NCI-H1092 treated with DMSO at 0.1 percent for 48 hours (cell line): ENCODE measurements at regions not wholly inside any gene's neighbourhood (a gene's known extent, or its start where the extent isn't known, plus 50 kb on each side); places are given as distances from the start of the nearest gene placed in this dataset.
"Not testable (repeated sequence)": the region's sequence is repeated elsewhere in the genome, so short reads cannot be mapped to it uniquely, and the experiment has no call there.

Source experiments
- DNase-seq: peaks from one replicate; lab custom pipeline; 2025; lab: John Stamatoyannopoulos, UW

DNA sequence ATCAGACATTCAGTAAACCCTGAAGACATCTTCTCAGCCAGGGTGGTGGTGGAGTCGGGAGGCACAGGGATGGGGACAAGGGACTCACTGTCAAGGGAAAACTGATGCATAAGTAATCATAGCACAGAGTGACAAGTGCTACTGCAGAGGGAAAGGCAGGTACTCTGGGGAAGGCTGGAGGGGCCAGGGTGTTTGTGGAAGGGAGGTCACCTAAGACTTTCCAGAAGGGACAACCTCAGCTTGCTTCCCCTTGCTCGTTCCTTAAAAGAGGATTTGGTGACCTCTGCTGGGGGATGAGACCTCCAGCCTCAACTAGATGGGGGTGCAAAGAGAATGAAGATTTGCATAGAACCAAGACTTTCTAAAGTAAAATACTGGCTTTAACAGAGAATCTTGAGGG, 99.5 kb downstream of the SLC4A3 start:
- DNase-seq = no peak

DNA sequence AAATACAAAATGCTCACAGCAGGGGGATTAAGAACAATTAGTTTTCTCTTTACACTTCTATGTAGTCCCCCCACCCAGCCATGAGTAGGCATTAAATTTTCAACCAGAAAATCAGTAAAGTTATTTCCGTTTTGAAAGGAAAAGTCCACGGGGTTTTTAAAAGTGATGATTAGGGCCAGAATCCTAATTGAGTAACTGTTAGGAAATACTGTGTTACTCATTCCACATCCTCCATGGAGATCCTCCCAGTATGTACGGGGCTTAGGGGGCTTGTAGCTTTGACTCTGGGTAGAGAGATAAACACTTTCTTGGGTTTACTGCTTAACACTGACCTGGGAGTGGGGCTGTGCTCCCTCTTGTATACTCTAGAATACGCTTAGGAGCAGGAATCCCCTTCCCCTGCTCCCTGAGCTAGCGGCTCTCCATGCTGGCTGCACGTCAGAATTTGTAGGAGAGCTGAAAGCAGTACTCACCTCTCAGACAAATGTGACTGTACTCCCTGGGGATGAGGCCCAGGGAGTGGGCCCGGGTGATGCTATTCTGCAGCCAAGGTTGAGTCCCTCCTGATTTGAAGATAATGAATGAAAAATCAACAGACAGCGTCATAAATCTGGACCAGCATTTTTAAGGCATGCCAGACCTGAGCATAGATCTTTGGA, 100.5 kb downstream of the SLC4A3 start:
- no peak for DNase-seq

DNA sequence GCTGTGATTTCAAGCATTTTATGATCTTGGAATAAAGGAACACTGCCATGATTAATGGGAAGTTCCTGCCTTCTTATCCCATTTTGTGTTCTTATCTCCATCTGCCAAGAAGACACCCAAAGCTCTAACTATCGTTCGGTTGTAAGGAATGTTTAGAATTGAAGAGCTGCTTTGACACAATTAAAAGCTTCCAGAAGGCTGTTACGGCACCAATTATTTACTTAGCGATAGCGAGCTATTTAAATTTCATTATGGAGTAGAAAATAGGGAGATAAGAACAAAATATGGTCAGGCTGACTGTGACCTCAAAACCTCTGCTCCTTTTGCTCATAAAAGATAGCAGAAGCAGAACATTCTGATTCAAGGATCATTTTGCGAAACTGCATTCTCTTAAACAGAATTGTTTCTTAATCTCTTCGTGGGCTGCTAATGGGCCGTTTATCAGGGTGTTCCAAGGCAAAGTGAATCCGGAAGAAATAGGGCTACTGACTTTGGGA, 101.6 kb downstream of the SLC4A3 start:
- DNase-seq = no peak

DNA sequence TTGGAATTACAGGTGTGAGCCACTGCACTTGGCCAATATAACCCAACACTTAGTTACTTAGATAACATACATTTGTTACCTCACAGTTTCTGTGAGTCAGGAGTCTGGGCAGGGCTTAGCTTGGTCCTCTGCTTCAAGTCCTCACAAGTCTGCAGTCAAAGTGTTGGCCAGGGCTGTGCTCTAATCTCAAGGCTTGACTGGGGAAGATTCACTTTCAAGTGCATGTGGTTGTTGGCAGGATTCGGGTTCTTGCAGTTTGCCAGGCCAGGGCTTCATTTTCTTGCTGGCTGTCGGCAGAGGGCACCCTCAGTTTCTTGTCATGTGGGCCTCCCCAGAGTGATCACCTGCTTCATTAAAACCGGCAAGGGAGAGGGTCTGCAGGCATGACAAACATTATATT, 103.7 kb downstream of the SLC4A3 start:
- no peak for DNase-seq

DNA sequence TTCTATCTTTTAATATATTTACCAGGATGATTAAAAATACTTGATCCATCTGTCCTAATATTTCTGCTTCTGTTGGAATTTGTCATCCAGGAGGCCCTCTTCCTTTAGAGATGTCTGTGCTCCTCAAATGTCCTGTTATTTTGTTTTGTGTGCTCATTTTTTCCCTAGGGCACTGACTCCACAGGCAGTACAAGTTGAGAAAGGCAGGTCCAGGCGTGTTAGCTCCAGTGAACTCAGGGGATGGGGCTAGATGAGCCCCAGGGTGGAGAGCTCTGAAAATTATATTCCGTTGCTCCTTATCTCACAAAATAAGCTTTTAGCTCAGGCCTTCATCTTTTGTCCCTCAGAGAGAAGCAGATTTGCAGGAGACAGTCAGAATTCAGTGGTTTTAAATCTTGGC, 105.7 kb downstream of the SLC4A3 start:
- DNase-seq = no peak

DNA sequence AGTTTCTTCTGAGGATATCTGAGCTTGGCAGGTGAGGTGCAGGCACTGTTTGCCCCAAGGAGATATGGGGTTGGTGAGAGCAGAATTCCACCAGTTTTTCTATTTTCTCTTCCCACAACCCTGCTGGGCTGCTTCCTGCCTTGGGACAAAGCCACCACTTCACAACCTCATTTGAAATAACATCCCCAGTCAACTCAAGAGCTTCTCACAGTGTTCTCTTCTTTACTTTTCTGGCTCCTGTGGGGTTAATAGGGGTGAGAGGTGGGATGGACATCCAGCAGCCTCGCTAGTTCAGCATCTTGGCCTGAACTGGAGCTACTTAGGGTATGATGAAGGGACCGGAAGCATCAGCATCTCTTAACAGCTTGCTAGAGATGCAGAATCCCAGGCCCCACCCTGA, 106.3 kb downstream of the SLC4A3 start:
- DNase-seq = no peak

DNA sequence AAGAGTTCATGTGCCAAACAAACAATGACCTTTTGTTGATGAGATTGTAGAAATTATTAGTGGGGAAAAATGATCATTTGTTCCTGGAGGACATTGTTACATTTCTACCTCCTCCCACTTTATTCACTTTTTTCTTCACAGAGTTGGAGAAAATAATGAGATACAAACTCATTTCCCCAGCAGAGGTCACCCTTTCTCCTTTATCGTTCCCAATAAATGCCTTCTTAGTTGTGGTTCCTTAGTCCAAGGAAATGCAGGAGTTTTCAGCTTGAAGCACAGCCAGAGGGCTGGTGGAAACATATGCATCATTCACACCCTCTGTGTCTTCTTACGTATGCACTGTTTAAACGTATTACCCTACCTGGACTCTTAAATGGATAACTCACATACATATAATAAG, 108.8 kb downstream of the SLC4A3 start:
- peak; percentile 40 for DNase-seq

DNA sequence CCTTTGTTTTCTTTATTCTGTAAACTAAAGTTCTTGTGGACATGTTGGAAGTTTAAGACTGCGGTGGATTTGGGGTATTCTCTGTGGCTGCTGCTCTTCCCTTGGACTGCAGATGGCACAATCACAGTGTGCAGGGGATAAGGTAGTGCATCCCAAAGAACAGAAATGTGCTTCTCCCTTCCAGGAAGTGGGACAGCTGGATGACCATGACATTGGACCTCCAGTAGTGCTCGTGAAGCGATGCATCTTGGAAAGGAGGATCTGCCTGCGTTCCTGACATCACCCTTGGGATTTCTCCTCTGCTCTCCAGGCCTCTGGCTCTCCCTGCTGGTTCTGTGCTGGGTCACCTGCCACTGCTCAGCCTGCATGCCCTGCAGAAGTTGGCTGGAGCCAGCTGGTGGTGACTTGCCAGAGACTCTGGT, 109.9 kb downstream of the SLC4A3 start:
- no peak for DNase-seq

DNA sequence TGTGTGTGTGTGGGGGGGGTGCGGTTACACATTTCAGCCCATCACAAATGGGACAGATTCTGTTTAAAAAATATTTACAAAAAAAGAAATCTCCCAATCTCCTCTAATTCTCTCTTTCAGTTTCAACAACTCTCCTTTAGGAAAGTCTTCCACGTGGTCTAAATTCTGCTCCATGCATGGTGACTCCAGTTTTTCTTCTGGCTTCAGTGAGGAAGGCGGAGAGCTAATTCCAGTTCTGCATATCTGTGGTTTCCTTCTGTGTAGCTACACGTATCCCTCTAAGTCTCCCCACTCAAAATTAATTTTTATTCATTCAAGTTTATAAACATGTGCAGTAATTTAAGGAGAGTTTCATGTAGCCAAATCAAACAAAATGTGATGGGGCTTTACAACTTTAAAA, 111.6 kb downstream of the SLC4A3 start:
- no peak for DNase-seq

DNA sequence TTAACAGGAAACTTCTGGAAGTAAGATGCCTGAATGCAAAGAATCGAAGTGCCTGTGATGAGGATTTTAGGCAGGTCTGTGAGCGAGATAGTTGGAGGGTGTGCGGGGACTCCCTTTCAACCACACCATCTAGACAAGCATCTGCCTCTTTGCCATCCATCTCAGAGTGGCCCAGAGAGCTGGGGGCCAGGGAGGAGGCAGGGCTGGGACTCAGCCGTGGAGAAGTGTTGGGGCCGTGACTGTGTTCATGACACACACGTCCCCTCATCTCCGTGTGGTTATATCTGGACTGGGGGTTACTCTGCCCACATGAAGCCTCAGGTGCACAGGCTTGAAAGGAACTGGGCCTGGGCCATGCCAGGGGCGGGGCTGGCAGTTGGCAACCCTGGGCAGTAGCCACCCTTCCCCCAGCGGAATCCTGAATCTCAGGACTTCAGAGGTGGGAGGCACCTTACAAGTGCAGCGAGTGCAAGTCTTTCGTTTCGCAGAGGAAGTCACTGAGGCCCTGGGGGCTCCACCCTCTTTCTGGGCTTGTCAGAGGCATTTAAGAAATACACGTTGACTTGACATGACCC, 112.5 kb downstream of the SLC4A3 start:
- no peak for DNase-seq

DNA sequence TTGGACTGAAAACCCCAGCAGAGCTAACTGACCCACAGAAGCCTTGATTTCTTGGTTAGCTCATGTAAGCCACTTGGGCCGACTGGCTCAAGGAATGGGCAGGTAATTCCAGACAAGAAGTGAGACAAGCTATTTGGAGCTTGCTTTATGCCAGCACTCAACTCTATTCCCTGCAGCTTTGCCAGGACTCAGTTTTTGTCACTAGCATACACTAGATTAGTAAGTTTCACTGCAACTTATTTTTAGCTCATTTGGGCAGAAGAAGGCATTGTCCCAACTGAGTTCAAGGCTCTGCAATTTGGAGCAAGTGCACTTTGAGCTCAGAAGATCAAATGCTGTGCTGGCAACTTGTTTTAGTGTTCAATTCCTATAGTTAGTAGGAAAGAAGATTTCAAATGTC, 116.1 kb downstream of the SLC4A3 start:
- no peak for DNase-seq

DNA sequence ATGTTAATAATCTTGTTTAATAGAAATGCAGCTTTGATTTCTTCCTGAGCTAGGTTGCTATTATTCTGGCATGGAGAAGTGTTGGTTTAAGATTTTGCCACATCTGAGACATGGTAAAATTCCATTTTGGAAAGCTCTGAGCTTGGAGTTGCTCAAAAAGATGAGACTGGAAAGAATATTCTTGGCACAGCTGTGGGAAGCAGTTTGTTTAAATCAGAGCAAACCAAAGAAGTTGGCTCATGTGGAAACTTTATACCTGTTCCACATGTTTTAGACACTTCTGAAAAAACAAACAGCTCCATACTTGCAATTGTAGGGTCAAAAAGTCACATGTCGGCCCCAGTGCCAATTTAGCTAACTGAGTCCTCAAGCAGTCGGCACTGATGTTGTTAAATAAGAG, 116.6 kb downstream of the SLC4A3 start:
- no peak for DNase-seq

DNA sequence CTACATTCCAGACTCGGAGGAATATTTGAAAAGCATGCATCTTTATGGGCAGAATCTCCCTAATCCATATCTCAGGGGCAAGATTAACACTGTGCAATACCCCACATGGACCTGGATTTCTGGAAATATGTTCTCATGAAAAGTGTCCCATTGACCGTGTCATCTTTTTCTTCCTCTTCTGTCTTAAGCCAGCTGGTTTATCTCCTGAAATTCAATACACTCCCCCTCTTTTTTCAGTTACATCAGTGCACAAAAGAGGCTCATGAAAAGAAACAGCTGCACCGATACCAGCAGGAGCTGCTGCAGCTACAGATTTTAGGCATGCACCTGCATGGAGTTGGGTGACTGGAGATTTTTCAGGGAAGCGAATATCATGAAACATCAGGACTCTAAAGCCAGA, 117.2 kb downstream of the SLC4A3 start:
- DNase-seq = no peak

DNA sequence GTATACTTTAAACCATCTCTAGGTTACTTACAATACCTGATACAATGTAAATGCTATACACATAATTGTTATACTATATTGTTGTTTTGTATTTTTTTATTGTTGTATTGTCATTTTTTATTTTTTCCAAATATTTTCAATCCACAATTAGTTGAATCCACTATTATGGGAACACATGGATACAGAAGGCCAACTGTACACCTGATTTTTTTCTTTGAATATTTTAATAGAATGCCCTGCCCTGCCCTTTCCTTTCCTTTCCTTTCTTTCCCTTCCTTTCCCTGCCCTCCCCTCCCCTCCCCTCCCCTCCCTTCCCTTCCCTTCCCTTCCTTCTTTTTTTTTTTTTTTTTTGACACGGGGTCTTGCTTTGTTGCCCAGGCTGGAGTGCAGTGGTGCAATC, 120.2 kb downstream of the SLC4A3 start:
- DNase-seq = no peak

DNA sequence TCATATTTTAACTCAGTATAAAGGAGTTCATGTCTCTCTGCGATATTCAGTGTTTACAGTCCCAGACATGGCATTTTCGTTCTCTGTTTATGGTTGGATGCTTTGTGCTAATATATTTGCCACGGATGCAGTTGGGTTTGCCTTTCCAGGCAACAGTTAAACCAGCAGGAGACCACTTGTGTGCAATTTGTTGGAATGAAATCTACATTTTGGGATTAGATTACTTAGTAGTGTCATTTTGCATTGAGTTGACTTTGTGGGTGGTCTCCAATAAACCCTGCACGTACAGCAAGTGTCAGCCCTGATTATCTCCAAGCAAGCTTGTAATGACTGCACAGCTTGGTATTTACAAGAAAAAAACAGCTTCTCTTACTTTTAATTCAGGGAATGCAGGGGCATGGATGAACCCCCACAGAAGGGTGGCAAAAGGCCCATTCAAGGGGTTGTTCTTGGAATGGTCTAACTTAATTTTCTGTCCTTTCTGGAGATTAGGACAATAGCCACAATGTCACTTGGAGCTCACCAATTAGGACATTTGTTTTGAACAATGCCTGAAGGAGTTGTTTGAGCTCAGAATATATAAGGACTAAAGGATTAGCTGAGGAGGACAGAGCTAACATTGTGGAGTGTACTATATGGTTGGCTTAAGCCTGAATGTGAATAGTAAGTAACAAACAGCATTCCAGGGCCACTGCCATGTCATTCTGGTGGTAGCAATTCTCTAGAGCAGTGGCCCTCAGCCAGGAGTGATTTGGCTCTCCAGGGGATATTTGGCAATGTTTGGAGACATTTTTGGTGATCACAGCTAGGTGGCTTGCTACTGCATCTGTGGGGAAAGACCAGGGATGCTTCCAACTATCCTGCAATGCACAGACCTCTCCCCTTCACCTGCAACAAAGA, 121.5 kb downstream of the SLC4A3 start:
- no peak for DNase-seq

DNA sequence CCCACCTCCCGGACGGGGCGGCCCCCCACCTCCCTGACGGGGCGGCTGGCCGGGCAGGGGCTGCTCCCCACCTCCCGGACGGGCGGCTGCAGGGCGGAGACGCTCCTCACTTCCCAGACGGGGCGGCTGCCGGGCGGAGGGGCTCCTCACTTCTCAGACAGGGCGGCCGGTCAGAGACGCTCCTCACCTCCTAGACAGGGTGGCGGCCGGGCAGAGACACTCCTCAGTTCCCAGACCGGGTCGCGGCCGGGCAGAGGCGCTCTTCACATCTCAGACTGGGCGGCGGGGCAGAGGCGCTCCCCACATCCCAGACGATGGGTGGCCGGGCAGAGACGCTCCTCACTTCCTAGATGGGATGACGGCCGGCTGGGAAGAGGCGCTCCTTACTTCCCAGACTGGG, 123.7 kb downstream of the SLC4A3 start:
- not testable (repeated sequence) for DNase-seq

DNA sequence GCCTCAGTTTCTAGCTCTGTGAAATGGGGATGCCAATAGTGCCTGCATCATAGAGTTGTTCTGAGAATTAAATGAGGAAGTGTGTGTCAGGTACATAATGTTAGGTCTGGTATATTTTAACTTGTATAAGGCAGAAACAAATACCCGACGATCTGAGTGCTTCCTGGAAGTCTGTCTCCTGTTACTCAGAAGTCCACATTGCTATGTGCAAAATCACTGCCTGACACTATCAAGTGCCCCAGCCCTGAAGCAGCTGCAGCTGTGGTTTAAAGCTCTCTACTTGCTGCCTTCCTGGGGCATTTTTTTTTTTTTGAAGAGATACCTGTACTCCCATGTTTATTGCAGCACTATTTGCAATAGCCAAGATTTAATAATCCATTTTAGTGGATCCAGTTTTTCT, 125.3 kb downstream of the SLC4A3 start:
- no peak for DNase-seq

DNA sequence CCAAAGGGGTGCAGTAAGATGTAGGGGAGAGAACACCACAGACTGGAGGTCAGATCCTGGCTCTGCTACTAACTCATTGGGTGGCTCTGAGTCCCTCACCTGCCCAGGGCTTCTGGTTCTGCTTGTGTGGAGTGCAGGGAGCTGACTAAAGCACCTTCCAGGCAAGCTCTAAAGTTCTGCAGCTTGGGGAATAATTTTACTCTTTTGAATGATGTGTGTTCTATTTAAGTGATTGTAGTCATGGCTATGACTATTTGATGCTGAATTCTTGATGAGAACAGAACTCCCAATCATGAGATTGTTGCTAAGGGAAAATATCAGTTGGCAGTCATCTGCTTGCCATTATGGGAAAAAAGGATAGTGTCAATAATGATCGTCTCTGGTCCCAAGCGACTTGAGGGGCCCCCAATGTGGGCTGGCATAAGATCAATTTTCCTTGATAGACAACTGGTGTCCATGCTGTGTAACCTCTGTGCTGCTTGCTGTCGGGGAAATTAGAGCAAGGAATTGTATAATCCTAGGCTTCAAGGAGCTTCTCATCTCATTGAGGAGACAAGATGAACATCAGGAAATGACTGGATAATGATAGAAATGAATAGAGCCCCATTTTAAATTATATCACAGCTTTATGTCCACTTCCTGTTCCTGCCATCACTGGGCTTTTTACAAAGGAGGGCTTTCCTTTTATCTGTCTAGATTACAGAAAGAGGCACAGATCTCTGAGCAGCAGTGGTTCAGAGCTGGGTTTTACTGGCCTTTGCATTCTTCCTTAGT, 131.7 kb downstream of the SLC4A3 start:
- DNase-seq = no peak

DNA sequence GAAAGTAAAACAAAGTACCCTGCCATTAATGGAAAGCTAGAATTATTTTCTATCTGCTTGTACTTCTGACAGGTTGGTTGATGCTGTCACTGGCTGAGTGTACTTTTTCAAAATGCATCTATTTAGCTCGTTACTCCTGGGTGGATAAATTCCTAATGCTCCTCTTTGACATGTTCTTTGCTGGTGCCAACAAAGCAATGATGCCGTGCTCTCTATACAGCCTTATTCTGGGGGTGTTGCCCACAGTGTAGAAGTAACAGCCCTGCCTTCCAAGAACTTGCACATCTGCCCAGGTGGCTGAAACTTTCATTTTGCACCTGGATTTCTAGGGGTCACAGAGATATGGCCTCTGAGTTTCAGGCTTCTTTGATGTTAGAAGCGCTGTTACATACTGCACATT, 132.4 kb downstream of the SLC4A3 start:
- DNase-seq = no peak

DNA sequence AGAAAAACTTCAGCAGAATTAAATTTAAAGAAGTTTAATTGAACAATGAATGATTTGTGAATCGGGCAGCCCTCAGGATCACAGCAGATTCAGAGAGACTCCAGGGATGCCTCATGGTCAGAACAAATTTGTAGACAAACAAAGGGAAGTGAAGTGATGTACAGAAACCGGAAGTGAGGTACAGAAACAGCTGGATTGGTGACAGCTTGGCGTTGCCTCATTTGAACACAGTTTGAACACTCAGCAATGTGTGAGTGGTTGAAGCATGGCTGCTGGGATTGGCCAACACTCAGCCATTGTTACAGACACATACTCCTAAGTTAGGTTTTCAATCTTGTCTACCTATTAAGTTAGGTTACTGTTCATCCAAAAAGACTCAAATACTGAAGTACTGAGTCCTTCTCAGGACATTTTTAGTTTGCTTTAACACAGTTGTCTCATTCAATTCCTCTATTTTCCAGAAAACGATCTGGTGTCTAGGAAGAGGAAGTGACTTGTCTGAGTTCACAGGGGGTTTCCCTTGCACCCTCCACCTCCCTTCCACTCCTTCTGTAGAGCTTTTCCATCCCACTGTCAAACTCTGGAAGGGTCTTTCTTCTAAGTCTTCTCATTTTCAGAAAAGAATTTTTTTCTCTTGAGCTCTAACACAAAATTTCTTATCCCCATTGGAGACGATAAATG, 137.9 kb downstream of the SLC4A3 start:
- DNase-seq = no peak

DNA sequence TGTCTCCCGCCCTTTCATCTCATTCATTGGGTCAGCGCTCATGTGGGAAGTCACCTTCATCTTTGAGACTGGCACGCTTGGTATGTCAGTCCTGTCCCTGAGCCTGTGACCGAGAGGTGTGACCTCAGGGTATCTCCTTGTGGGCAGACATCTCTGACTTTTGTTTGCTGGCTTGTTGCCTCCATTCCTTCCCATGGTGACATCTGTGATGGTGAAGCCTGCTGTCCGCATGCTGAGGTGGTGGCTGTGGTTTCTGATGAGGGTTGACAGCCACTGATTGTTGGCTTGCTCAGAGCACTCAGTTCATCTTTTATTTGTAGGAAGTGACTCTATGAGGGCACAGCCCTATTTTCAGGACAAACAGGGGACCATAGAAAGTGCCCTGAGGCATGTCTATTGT, 139.2 kb downstream of the SLC4A3 start:
- no peak for DNase-seq
